ENCODE measurements at regions not wholly inside any gene's neighbourhood (a gene's known extent, or its start where the extent isn't known, plus 50 kb on each side); places are given as distances from the start of the nearest gene placed in this dataset.

DNA sequence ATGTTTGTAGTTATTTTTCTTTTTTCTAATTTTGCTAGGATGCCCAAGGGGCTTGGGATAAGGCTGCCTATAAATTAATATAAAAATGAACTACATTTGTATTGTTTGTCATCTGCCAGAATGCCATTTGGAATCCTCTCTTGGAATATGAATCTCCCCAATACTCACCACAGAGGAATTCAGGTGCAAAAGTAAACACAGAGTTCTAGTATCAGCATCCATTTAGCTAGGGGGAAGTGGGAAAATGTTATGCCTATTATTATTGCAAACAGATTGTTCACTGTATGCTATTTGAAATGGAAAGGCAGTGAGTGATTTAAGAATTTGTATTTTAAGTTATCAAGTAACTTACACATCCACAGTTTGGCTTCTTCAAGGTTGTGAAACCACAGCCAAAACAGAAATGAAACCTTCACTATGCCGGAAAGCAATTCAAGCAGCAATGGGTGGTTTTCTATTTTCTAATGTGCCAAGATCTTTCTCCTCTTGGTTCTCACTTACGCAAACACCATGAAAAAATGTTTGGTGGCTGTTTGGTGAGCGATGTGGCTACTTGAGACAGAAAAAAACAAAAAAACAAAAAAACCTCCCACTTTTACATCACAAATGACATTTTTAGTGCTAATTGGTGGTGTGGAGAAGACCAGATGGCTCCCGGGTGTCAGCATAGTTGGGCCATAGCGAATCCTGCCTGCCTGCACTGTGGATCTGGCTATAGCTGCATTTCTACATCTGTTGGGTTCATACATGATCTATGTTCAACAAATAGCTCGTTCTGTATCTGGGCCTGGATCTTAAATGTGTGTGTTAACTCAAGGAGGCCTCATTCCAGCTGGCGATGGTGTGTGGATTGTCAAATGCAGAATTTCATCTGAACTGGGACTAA, 200.8 kb upstream of the GIMD1 start:
- TF ChIP-seq BHLHE40 (IDR thresholded peaks at IDR 0.05; ENCODE audit: borderline replicate concordance) (no peak), ZNF384 (IDR thresholded peaks at IDR 0.05) (no peak), TARDBP (IDR thresholded peaks at IDR 0.05) (no peak), LEF1 (IDR thresholded peaks at IDR 0.05; ENCODE audit: borderline replicate concordance) (no peak), L3MBTL2 (conservative IDR thresholded peaks at IDR 0.05) (no peak), FOXK2 (IDR thresholded peaks at IDR 0.05) (no peak), NFRKB (IDR thresholded peaks at IDR 0.05) (no peak), ELF4 (IDR thresholded peaks at IDR 0.05) (no peak), FOXM1 (IDR thresholded peaks at IDR 0.05; ENCODE audit: borderline replicate concordance) (no peak)
- TF ChIP-seq, protein P1, sequence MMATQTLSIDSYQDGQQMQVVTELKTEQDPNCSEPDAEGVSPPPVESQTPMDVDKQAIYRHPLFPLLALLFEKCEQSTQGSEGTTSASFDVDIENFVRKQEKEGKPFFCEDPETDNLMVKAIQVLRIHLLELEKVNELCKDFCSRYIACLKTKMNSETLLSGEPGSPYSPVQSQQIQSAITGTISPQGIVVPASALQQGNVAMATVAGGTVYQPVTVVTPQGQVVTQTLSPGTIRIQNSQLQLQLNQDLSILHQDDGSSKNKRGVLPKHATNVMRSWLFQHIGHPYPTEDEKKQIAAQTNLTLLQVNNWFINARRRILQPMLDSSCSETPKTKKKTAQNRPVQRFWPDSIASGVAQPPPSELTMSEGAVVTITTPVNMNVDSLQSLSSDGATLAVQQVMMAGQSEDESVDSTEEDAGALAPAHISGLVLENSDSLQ (IDR thresholded peaks at IDR 0.05): no peak
